ENCODE measurements at regions not wholly inside any gene's neighbourhood (a gene's known extent, or its start where the extent isn't known, plus 50 kb on each side); places are given as distances from the start of the nearest gene placed in this dataset.

GRCh38 chr2:117674172-117674571, 140.3 kb upstream of the DDX18 start:
- Histone ChIP-seq H3K36me3 (ENCODE audit: insufficient read depth) (no peaks in the 10 kb centered on the region), H3K4me3 (IDR thresholded peaks at IDR 0.05; ENCODE audit: insufficient read depth, low read depth, low read length) (no peak overlapping the region), H2AFZ (ENCODE audit: low read depth) (no peak overlapping the region), H3K27me3 (ENCODE audit: insufficient read depth, low read depth) (no peaks in the 10 kb centered on the region), H3K27ac (no peak overlapping the region), H3K79me2 (ENCODE audit: insufficient read depth, low read depth) (no peaks in the 10 kb centered on the region), H3K9ac (no peak overlapping the region), H3K4me2 (no peak overlapping the region), H3K4me1 (ENCODE audit: low read depth, poor library complexity, severe bottlenecking) (no peaks in the 10 kb centered on the region), H4K20me1 (ENCODE audit: insufficient read depth) (no peaks in the 10 kb centered on the region)
- TF ChIP-seq CTCF (conservative IDR thresholded peaks at IDR 0.05; ENCODE audit: low read depth, low read length) = no peak

GRCh38 chr2:117679952-117680351, 134.5 kb upstream of the DDX18 start:
- Histone ChIP-seq H4K20me1 (ENCODE audit: insufficient read depth) (no peaks in the 10 kb centered on the region), H3K36me3 (ENCODE audit: insufficient read depth) (no peaks in the 10 kb centered on the region), H3K4me3 (IDR thresholded peaks at IDR 0.05; ENCODE audit: insufficient read depth, low read depth, low read length) (no peak overlapping the region), H3K4me1 (ENCODE audit: low read depth, poor library complexity, severe bottlenecking) (no peaks in the 10 kb centered on the region), H3K79me2 (ENCODE audit: insufficient read depth, low read depth) (no peaks in the 10 kb centered on the region), H3K9ac (no peak overlapping the region), H3K27ac (no peak overlapping the region), H2AFZ (ENCODE audit: low read depth) (no peak overlapping the region), H3K4me2 (no peak overlapping the region), H3K27me3 (ENCODE audit: insufficient read depth, low read depth) (no peaks in the 10 kb centered on the region)
- no peak for TF ChIP-seq CTCF (conservative IDR thresholded peaks at IDR 0.05; ENCODE audit: low read depth, low read length)

GRCh38 chr2:117684919-117685318, 129.6 kb upstream of the DDX18 start:
- H3K27ac ChIP-seq = no peak overlapping the region
- no peak for TF ChIP-seq CTCF (conservative IDR thresholded peaks at IDR 0.05; ENCODE audit: low read depth, low read length)
- no peak overlapping the region for H3K4me2 ChIP-seq

GRCh38 chr2:117686699-117687098, 127.8 kb upstream of the DDX18 start:
- Histone ChIP-seq H3K79me2 (ENCODE audit: insufficient read depth, low read depth) (no peaks in the 10 kb centered on the region), H3K9ac (no peak overlapping the region), H3K36me3 (ENCODE audit: insufficient read depth) (no peaks in the 10 kb centered on the region), H3K4me1 (ENCODE audit: low read depth, poor library complexity, severe bottlenecking) (no peaks in the 10 kb centered on the region), H2AFZ (ENCODE audit: low read depth) (no peak overlapping the region), H3K4me2 (no peak overlapping the region), H3K27ac (no peak overlapping the region), H3K4me3 (IDR thresholded peaks at IDR 0.05; ENCODE audit: insufficient read depth, low read depth, low read length) (no peak overlapping the region), H4K20me1 (ENCODE audit: insufficient read depth) (no peaks in the 10 kb centered on the region), H3K27me3 (ENCODE audit: insufficient read depth, low read depth) (no peaks in the 10 kb centered on the region)
- TF ChIP-seq CTCF (conservative IDR thresholded peaks at IDR 0.05; ENCODE audit: low read depth, low read length) = no peak

More at GRCh38 chr2:117684919-117685318, 129.6 kb upstream of the DDX18 start:
- Histone ChIP-seq H3K79me2 (ENCODE audit: insufficient read depth, low read depth) (no peaks in the 10 kb centered on the region), H3K4me1 (ENCODE audit: low read depth, poor library complexity, severe bottlenecking) (no peaks in the 10 kb centered on the region), H3K36me3 (ENCODE audit: insufficient read depth) (no peaks in the 10 kb centered on the region), H3K4me3 (IDR thresholded peaks at IDR 0.05; ENCODE audit: insufficient read depth, low read depth, low read length) (no peak overlapping the region), H4K20me1 (ENCODE audit: insufficient read depth) (no peaks in the 10 kb centered on the region), H3K9ac (no peak overlapping the region), H2AFZ (ENCODE audit: low read depth) (no peak overlapping the region), H3K27me3 (ENCODE audit: insufficient read depth, low read depth) (no peaks in the 10 kb centered on the region)
